ENCODE measurements at regions not wholly inside any gene's neighbourhood (a gene's known extent, or its start where the extent isn't known, plus 50 kb on each side); places are given as distances from the start of the nearest gene placed in this dataset.

DNA sequence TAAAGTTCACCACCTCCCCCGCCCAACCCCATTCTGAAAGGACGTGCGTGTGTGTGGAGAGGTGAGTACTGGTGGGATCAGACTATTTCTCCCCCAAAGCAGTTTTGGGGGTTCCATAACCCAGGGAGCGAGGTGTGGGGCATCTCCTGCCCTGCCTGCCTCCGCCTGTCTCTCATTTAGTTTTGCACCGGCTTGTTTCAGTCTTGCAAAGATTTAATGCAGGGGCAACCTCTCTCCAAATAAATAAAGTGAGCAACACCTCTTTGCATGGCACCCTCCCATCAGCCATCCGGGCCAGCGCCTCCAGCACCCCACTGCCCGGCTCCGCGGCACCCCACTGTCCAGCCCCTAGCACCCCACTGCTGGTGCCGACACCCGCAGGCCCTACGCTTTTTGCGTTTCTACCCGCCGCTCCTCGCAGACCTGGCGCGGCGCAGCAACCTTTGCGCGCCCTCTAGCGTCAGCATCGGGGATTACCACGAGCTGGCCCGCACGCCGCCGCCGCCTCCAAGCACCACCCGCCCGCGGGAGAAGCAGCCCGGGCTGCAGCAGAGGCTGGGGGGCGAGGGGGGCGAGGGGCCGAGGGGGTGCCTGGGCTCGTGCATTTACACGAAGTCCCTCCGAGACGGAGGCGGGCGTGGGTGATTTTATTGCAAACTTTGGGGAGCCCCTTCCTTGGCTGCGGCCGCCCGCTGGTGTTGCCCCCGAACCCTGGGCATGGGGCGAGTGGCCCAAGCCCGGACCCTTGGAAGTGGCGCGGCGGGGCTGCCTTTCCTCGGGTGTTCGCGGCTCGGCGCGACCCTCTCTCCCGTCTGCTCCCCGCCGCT is 55.8 kb upstream of the VRK1 start:
- TF ChIP-seq, protein P1, sequence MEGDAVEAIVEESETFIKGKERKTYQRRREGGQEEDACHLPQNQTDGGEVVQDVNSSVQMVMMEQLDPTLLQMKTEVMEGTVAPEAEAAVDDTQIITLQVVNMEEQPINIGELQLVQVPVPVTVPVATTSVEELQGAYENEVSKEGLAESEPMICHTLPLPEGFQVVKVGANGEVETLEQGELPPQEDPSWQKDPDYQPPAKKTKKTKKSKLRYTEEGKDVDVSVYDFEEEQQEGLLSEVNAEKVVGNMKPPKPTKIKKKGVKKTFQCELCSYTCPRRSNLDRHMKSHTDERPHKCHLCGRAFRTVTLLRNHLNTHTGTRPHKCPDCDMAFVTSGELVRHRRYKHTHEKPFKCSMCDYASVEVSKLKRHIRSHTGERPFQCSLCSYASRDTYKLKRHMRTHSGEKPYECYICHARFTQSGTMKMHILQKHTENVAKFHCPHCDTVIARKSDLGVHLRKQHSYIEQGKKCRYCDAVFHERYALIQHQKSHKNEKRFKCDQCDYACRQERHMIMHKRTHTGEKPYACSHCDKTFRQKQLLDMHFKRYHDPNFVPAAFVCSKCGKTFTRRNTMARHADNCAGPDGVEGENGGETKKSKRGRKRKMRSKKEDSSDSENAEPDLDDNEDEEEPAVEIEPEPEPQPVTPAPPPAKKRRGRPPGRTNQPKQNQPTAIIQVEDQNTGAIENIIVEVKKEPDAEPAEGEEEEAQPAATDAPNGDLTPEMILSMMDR (tag by site-specific recombination; IDR thresholded peaks at IDR 0.05), result peak; percentile 92
- no peak for TF ChIP-seq SP7 (tag by site-specific recombination; IDR thresholded peaks at IDR 0.05)
- TF ChIP-seq, protein P2, sequence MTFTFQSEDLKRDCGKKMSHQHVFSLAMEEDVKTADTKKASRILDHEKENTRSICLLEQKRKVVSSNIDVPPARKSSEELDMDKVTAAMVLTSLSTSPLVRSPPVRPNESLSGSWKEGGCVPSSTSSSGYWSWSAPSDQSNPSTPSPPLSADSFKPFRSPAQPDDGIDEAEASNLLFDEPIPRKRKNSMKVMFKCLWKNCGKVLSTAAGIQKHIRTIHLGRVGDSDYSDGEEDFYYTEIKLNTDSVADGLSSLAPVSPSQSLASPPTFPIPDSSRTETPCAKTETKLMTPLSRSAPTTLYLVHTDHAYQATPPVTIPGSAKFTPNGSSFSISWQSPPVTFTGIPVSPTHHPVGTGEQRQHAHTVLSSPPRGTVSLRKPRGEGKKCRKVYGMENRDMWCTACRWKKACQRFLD (tag by site-specific recombination; IDR thresholded peaks at IDR 0.05), result no peak
